Ishikawa (cell line): ENCODE measurements at regions not wholly inside any gene's neighbourhood (a gene's known extent, or its start where the extent isn't known, plus 50 kb on each side); places are given as distances from the start of the nearest gene placed in this dataset.

Experiments
- CEBPB ChIP-seq: IDR thresholded peaks from 2 replicates; pipeline ENCODE4 v1.6.1; 2012
- CREB1 ChIP-seq: IDR thresholded peaks from 2 replicates; pipeline ENCODE4 v1.6.1; 2012; ENCODE audit warnings: low read depth
- EGR1 ChIP-seq: IDR thresholded peaks from 2 replicates; pipeline ENCODE4 v1.6.1; 2012
- EP300 ChIP-seq: IDR thresholded peaks from 2 replicates; pipeline ENCODE4 v1.6.1; 2012; ENCODE audit warnings: borderline replicate concordance
- FOXM1 ChIP-seq: IDR thresholded peaks from 2 replicates; pipeline ENCODE4 v1.6.1; 2012; ENCODE audit warnings: low read depth, borderline replicate concordance
- MAX ChIP-seq: IDR thresholded peaks from 2 replicates; pipeline ENCODE4 v1.6.1; 2012
- NFIC ChIP-seq: IDR thresholded peaks from 2 replicates; pipeline ENCODE4 v1.6.1; 2012
- RAD21 ChIP-seq: IDR thresholded peaks from 2 replicates; pipeline ENCODE4 v1.6.1; 2012; ENCODE audit warnings: low read depth
- REST ChIP-seq: IDR thresholded peaks from 2 replicates; pipeline ENCODE4 v1.6.1; 2012; ENCODE audit warnings: low read depth, mild to moderate bottlenecking
- TAF1 ChIP-seq: IDR thresholded peaks from 2 replicates; pipeline ENCODE4 v1.6.1; 2012; ENCODE audit warnings: low read depth, mild to moderate bottlenecking
- TCF12 ChIP-seq: IDR thresholded peaks from 2 replicates; pipeline ENCODE4 v1.6.1; 2012; ENCODE audit warnings: low read depth
- TEAD4 ChIP-seq: IDR thresholded peaks from 2 replicates; pipeline ENCODE4 v1.6.1; 2012
- USF1 ChIP-seq: IDR thresholded peaks from 2 replicates; pipeline ENCODE4 v1.6.1; 2012
- YY1 ChIP-seq: IDR thresholded peaks from 2 replicates; pipeline ENCODE4 v1.6.1; 2012; ENCODE audit warnings: low read depth
- ZBTB7A ChIP-seq: IDR thresholded peaks from 2 replicates; pipeline ENCODE4 v1.6.1; 2012; ENCODE audit warnings: low read depth

- TF ChIP-seq FOXM1 = no peak
- TF ChIP-seq ZBTB7A = no peak
- no peak for TF ChIP-seq TCF12
- TF ChIP-seq RAD21 = no peak
- TF ChIP-seq USF1 = no peak
- TF ChIP-seq CEBPB = no peak
- no peak for TF ChIP-seq TEAD4
- TF ChIP-seq YY1 = no peak
- no peak for TF ChIP-seq EGR1
- no peak for TF ChIP-seq NFIC
- TF ChIP-seq TAF1 = no peak
Observed at GRCh38 chr2:60068755-60069154, 484.7 kb downstream of the BCL11A start.

- TF ChIP-seq EGR1 (no peak), TAF1 (no peak), TEAD4 (no peak), CEBPB (no peak), ZBTB7A (no peak), REST (no peak), MAX (no peak), FOXM1 (no peak), YY1 (no peak), USF1 (no peak), TCF12 (no peak), EP300 (no peak), NFIC (no peak), RAD21 (no peak), CREB1 (no peak)
Observed at GRCh38 chr2:60067006-60067405, 486.4 kb downstream of the BCL11A start.

GRCh38 chr2:60066096-60066839, 487.2 kb downstream of the BCL11A start:
- no peak for TF ChIP-seq TEAD4
- TF ChIP-seq FOXM1 = no peak
- TF ChIP-seq ZBTB7A = no peak
- no peak for TF ChIP-seq EP300
- TF ChIP-seq USF1 = no peak
- TF ChIP-seq RAD21 = no peak
- TF ChIP-seq EGR1 = no peak
- TF ChIP-seq YY1 = no peak

GRCh38 chr2:60064687-60065389, 488.6 kb downstream of the BCL11A start:
- TF ChIP-seq TCF12 (no peak), REST (no peak), FOXM1 (no peak), RAD21 (no peak), EP300 (no peak), NFIC (no peak), TEAD4 (no peak), CEBPB (no peak), MAX (no peak), ZBTB7A (no peak), CREB1 (no peak), TAF1 (no peak), YY1 (no peak)

- no peak for TF ChIP-seq MAX
- no peak for TF ChIP-seq TEAD4
- TF ChIP-seq NFIC = no peak
- TF ChIP-seq USF1 = no peak
Observed at GRCh38 chr2:60058781-60059180, 494.7 kb downstream of the BCL11A start.
